ENCODE measurements at regions not wholly inside any gene's neighbourhood (a gene's known extent, or its start where the extent isn't known, plus 50 kb on each side); places are given as distances from the start of the nearest gene placed in this dataset.
"Not testable (repeated sequence)": the region's sequence is repeated elsewhere in the genome, so short reads cannot be mapped to it uniquely, and the experiment has no call there.

DNA sequence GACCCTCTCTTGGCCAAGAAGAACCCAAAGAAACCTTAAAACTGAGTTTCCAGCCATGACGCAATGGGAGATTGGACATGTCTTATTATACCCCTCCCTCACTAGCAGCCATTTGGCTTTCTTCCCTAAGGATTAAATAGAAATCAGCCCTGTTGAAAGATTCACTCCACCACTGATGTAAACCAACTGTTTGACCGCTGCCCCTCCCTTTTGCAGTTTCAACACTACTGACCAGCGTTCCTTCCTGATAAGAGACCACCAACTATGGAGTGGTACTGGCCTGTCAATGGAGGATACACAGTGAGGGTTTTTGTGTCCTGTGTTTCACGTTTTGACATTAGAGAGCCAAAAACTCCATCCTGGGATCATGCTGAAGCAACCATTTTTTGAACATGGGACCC lies 53.2 kb upstream of the CD2AP start:
- TF ChIP-seq, protein P1, sequence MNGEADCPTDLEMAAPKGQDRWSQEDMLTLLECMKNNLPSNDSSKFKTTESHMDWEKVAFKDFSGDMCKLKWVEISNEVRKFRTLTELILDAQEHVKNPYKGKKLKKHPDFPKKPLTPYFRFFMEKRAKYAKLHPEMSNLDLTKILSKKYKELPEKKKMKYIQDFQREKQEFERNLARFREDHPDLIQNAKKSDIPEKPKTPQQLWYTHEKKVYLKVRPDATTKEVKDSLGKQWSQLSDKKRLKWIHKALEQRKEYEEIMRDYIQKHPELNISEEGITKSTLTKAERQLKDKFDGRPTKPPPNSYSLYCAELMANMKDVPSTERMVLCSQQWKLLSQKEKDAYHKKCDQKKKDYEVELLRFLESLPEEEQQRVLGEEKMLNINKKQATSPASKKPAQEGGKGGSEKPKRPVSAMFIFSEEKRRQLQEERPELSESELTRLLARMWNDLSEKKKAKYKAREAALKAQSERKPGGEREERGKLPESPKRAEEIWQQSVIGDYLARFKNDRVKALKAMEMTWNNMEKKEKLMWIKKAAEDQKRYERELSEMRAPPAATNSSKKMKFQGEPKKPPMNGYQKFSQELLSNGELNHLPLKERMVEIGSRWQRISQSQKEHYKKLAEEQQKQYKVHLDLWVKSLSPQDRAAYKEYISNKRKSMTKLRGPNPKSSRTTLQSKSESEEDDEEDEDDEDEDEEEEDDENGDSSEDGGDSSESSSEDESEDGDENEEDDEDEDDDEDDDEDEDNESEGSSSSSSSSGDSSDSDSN (CRISPR knock-in tag; IDR thresholded peaks at IDR 0.05): no peak
- TF ChIP-seq NKX3-1 (CRISPR knock-in tag; IDR thresholded peaks at IDR 0.05): no peak
- TF ChIP-seq, protein P2, sequence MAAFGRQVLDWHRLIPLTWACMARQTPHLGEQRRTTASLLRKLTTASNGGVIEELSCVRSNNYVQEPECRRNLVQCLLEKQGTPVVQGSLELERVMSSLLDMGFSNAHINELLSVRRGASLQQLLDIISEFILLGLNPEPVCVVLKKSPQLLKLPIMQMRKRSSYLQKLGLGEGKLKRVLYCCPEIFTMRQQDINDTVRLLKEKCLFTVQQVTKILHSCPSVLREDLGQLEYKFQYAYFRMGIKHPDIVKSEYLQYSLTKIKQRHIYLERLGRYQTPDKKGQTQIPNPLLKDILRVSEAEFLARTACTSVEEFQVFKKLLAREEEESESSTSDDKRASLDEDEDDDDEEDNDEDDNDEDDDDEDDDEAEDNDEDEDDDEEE (CRISPR knock-in tag; IDR thresholded peaks at IDR 0.05): no peak
- TF ChIP-seq ZBTB38 (CRISPR knock-in tag; IDR thresholded peaks at IDR 0.05): no peak
- TF ChIP-seq SMAD1 (CRISPR knock-in tag; IDR thresholded peaks at IDR 0.05; ENCODE audit: borderline replicate concordance, low read depth): no peak
- TF ChIP-seq, protein P3, sequence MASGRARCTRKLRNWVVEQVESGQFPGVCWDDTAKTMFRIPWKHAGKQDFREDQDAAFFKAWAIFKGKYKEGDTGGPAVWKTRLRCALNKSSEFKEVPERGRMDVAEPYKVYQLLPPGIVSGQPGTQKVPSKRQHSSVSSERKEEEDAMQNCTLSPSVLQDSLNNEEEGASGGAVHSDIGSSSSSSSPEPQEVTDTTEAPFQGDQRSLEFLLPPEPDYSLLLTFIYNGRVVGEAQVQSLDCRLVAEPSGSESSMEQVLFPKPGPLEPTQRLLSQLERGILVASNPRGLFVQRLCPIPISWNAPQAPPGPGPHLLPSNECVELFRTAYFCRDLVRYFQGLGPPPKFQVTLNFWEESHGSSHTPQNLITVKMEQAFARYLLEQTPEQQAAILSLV (CRISPR knock-in tag; IDR thresholded peaks at IDR 0.05; ENCODE audit: borderline replicate concordance): no peak
- no peak for TF ChIP-seq RXRA (CRISPR knock-in tag; IDR thresholded peaks at IDR 0.05)
- Histone ChIP-seq H3K27ac (ENCODE audit: extremely low read length, insufficient read depth, low read length) (no peak overlapping the region), H3K4me3 (replicated peaks in 1 of 3; ENCODE audit: insufficient read depth in 1 of 3, low read depth in 2 of 3, low read length in 3 of 3) (no peak overlapping the region), H3K4me1 (ENCODE audit: insufficient read depth, low read length) (no peaks in the 10 kb centered on the region), H3K9ac (ENCODE audit: insufficient read depth, low read depth, low read length) (no peak overlapping the region), H3K27me3 (ENCODE audit: control insufficient read depth in 1 of 2, insufficient read depth in 2 of 2, low read length in 2 of 2) (no peaks in the 10 kb centered on the region), H3K4me2 (ENCODE audit: low read depth, low read length) (no peak overlapping the region), H4K20me1 (ENCODE audit: insufficient read depth, low read length) (no peaks in the 10 kb centered on the region), H3K36me3 (replicated peaks in 1 of 2; ENCODE audit: control insufficient read depth in 1 of 2, insufficient read depth in 2 of 2, low read length in 2 of 2) (no peaks in the 10 kb centered on the region), H2AFZ (ENCODE audit: low read length) (no peak overlapping the region), H3K9me3 (ENCODE audit: low read length) (no peaks in the 10 kb centered on the region), H3K79me2 (ENCODE audit: insufficient read depth, low read length) (no peaks in the 10 kb centered on the region)
- no peak for DNase-seq (ENCODE audit: low spot score)
- no peak for FAIRE-seq
- CTCF ChIA-PET (ENCODE audit: low intra/inter-chr PET ratio, low total read pairs): no interaction called here
- ATAC-seq: no peak
- intact Hi-C loops (cut with micrococcal nuclease; ENCODE audit: unreplicated experiment): no loop called here
- in situ Hi-C loops (cut with HindIII; ENCODE audit: extremely low pct_ligation_motif_present, low pct_unique_long_range_greater_than_20kb): no loop called here
- no TSS peak for BruUV-seq (replicated peaks)
- POLR2A ChIA-PET: no interaction called here
- WGBS (ENCODE audit: low lambda C conversion rate): 31% methylated on average over 4 of the region's 4 CpGs

DNA sequence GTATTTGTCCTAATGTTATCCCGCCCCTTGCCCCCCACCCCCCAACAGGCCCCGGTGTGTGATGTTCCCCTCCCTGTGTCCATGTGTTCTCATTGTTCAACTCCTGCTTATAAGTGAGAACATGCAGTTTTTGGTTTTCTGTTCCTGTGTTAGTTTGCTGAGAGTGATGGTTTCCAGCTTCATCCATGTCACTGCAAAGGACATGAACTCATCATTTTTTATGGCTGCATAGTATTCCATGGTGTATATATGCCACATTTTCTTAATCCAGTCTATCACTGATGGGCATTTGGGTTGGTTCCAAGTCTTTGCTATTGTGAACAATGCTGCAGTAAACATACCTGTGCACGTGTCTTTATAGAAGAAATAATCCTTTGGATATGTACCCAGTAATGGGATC lies 51.9 kb upstream of the CD2AP start:
- H3K9ac ChIP-seq (ENCODE audit: insufficient read depth, low read depth, low read length); FAIRE-seq; H2AFZ ChIP-seq (ENCODE audit: low read length); CTCF ChIA-PET (ENCODE audit: low intra/inter-chr PET ratio, low total read pairs); H3K36me3 ChIP-seq (replicated peaks in 1 of 2; ENCODE audit: control insufficient read depth in 1 of 2, insufficient read depth in 2 of 2, low read length in 2 of 2); BruUV-seq (replicated peaks); POLR2A ChIA-PET; H4K20me1 ChIP-seq (ENCODE audit: insufficient read depth, low read length); intact Hi-C loops (cut with micrococcal nuclease; ENCODE audit: unreplicated experiment); H3K27ac ChIP-seq (ENCODE audit: extremely low read length, insufficient read depth, low read length); H3K27me3 ChIP-seq (ENCODE audit: control insufficient read depth in 1 of 2, insufficient read depth in 2 of 2, low read length in 2 of 2); H3K79me2 ChIP-seq (ENCODE audit: insufficient read depth, low read length); DNase-seq (ENCODE audit: low spot score); H3K4me2 ChIP-seq (ENCODE audit: low read depth, low read length); H3K4me1 ChIP-seq (ENCODE audit: insufficient read depth, low read length); H3K9me3 ChIP-seq (ENCODE audit: low read length); H3K4me3 ChIP-seq (replicated peaks in 1 of 3; ENCODE audit: insufficient read depth in 1 of 3, low read depth in 2 of 3, low read length in 3 of 3); in situ Hi-C loops (cut with HindIII; ENCODE audit: extremely low pct_ligation_motif_present, low pct_unique_long_range_greater_than_20kb); ATAC-seq: not testable (repeated sequence)
- WGBS (ENCODE audit: low lambda C conversion rate): 27% methylated on average over 3 of the region's 3 CpGs

Measured in HepG2 (cell line).